Eye (tissue), 1 donor: ENCODE measurements at regions not wholly inside any gene's neighbourhood (a gene's known extent, or its start where the extent isn't known, plus 50 kb on each side); places are given as distances from the start of the nearest gene placed in this dataset.
"Not testable (repeated sequence)": the region's sequence is repeated elsewhere in the genome, so short reads cannot be mapped to it uniquely, and the experiment has no call there.

Experiments used
- DNase-seq: peaks from one replicate; pipeline ENCODE4 v3.0.0-alpha.2; 2015

DNA sequence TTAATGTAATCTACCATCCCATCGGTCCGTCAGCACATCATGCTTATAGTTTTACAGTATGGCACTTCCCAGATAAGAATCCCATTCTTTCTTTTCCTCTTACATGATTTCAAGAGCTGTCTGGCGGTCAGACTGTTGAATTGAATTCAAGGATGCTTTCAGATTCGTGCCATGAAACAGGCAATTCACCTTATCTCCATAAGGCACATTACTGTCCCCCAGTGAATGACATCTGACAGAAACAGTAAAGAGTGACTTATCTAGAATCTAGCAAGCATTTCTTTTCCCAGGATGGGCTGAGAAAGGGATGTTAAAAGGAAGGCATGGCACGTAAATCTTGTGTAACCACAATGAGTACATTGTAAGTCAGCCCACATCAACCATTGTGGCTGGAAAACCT, 61.1 kb upstream of the SEM1 start:
- no peak for DNase-seq

DNA sequence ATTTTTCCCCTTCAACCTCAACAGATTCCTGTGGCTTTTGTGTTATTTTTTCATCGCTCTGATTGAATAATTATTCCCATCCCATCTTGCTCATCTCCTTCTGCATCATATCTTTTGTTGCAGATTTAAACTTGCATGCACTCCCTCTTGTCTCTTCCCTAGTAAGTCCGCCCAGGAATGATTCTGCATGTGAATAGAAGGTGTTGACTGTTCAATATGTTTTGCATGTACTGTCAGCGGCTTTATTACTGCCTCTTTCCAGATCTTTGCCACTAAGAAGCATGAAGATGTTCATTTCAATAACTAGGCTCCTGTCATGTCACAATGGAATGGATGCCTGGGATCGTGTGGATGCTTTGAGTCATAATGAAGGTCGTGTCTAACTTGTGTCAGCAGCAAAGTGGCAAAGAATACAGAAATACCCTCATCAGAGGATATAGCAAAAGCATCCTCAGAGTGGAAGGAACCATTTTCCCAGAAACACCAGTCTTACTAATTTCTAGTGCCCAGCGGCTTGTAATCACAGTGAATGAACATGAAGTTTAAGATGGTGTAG, 62.6 kb upstream of the SEM1 start:
- no peak for DNase-seq

- DNase-seq, result no peak
Measured at GRCh38 chr7:96773483-96773882, 63.8 kb upstream of the SEM1 start.

- no peak for DNase-seq
Measured at GRCh38 chr7:96774358-96774757, 64.7 kb upstream of the SEM1 start.

GRCh38 chr7:96775046-96775445, 65.4 kb upstream of the SEM1 start:
- DNase-seq, result no peak

DNA sequence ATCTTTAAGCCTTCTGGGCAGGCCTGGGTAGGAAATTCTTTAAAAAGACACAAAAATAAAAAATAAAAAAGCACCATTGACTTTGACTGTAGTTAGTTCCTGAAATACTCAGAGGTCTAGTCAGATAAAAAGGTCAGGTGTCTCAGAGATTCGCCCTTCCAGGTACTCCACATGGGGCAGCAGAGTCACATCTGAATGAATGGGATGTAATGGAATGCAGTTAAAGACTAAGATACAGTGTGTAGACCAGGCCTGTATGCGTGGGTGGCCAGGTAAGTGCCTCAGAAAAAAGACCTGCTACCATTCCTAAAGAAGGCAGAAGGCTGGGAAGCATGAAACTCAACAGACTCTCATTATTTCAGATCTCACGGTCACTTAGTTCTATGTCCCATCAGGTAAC, 68.6 kb upstream of the SEM1 start:
- no peak for DNase-seq

- DNase-seq, result no peak
Measured at GRCh38 chr7:96781919-96782318, 72.3 kb upstream of the SEM1 start.

- not testable (repeated sequence) for DNase-seq
Measured at GRCh38 chr7:96782686-96783298, 73.1 kb upstream of the SEM1 start.

DNA sequence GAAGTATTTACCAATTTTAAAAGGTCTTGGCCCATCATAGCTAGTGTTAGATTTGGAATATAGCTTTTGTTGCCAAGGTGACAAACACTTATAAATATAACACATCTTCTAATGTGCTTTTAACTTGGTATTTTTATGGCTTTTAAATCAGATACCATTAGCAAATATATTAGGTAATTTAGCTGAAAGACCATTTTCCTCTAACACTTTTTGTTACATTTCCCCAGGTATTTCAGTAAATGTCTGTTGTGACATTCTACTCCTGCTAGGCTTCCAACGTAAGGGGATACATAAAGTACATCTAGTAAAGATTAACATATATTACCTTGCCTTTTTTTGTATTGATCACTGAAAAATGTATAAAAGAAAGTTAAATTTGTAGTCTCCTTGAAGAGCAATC, 75.0 kb upstream of the SEM1 start:
- no peak for DNase-seq

DNA sequence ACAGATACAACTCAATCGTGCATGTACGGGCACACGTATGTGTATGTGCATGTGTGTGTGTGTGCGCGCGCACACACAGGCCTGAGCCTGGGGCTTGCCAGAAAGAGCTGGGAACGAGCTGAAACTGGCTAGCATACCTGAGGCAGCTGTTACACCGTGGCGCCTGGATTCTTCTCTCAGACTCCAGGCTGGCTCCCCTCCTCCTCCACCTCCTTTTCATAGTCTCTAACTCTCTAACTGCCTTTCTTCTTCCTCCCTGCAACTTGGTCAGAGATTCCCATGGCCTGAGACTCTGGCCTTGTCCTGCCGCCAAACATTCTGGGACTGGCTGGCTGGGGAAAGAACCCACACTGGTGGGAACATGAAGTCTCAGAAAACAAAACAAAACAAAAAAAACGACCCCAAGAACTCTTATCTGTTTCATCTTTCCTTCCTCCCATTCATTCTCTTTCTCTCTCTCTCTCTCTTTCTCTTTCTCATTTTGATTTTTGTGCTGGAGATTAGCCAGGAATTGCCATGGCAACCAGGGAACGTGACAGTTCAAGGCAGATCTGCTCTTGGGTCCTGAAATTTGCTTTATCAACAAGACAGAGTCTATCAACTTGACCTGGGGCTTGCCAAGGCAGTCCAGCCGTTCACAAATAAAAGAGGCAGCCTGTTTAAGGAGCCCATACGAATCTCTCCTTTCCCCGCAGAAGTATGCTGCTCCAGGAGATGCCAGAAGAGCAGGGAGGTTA, 76.8 kb upstream of the SEM1 start:
- DNase-seq, result peak; percentile 51

GRCh38 chr7:96786998-96787395, 77.4 kb upstream of the SEM1 start:
- DNase-seq, result no peak

- DNase-seq, result no peak
Measured at GRCh38 chr7:96789914-96790313, 80.3 kb upstream of the SEM1 start.

DNA sequence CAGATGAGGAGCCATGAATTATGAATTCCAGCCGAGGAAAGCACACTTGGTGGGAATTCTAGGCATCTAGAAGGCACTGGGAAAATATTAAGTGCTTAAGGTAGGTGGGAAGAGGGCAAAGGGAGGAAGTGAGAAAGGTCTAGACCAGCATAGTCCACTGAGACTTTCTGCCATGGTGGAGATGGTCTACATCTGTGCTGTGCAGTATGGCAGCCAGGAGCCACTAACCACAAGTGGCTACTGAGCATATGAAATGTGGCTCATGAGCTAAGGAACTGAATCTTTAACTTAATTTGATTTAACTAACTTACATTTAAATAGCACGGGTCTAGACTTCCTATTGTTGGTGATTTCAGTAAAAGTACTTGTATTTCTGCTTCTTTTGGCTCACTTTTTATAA, 82.5 kb upstream of the SEM1 start:
- no peak for DNase-seq

DNA sequence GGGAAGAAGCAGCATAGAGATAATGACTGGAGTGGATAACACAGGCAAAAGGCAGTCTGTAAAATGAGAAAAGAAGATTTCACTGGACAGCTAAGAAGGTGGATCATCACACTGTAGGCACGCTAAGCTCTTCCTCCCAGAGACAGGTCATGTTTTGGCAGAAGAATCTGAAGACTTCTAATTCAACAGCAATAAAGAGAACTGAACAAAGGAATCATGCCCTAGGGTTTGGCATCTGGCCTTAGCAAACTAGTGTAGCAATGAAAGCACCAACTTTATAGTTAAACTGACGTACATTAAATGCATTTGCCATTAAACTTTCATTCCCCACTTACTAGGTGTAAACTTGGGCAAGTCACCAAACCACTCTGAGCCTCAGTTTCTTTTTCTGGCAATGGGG, 84.4 kb upstream of the SEM1 start:
- DNase-seq, result no peak

GRCh38 chr7:96800122-96800521, 90.5 kb upstream of the SEM1 start:
- DNase-seq, result no peak

DNA sequence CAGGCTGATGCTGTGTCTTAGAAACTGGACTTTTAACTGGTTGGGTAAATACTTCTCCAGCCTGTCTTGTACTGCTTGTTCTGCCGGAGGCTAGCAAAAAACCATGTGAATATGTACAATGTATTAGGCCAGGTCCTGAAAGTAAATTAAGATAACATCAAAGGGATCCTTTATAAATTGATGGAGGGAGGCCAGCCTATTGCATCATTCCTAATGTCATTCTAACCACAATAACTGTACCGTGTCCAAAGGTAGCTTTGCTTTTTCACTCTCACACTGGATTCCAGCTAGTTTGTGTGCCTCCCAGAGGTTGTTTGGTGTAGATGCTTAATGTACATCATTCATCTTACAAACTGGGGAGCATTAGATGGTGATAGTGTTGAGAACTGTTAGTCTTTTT, 91.2 kb upstream of the SEM1 start:
- DNase-seq, result no peak

- DNase-seq, result no peak
Measured at GRCh38 chr7:96819111-96819700, 109.6 kb upstream of the SEM1 start.

DNA sequence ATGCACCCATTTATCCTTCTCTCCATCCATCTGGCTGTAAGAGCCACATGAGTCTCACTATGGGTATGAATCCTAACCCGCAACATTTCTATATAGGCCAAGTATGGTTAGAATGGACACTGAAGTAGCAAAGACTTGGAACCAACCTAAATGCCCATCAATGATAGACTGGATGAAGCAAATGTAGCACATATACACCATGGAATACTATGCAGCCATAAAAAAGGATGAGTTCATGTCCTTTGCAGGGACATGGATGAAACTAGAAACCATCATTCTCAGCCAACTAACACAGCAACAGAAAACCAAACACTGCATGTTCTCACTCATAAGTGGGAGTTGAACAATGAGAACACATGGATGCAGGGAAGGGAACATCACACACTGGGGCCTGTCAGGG, 111.5 kb upstream of the SEM1 start:
- not testable (repeated sequence) for DNase-seq

- no peak for DNase-seq
Measured at GRCh38 chr7:96822824-96823223, 113.2 kb upstream of the SEM1 start.

DNA sequence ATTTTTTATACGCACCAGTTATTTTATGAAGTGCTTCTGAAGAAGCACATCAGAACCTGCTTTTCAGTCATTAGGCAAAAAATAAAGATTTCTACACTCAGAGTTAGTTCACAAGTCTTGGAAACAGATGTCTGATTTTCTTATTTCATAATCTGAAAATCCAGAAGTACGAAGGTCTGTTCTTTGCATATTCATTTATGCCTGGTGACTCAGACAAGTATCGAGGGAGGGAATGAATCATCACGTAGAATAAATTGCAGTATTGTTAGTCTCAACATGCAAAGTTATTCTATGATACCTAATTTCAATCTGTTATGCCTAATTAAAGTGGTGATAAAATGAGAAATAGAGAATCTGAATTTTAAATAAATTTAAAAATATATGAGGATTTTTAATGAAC, 113.6 kb upstream of the SEM1 start:
- DNase-seq, result no peak

DNA sequence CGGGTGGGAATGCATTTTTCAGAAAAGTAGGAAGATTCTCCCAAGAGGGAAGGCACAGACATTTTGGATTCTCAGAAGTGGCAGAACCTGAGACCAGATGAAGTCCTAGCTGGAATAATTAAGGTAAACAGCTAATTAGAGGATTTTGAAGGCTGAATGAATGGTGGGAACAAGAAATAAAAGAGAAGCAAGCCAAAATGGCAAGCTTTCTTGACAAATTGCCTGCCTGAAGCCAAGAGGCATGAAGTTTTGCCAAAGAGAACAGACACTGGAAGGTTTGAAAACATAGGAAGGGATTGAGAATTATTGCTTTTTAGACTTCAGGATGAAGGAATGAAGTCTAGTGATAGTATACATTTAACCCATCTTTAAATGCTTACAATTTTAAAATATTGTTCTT, 115.0 kb upstream of the SEM1 start:
- DNase-seq, result no peak

GRCh38 chr7:96825285-96825684, 115.6 kb upstream of the SEM1 start:
- DNase-seq, result no peak

GRCh38 chr7:96826089-96826488, 116.4 kb upstream of the SEM1 start:
- no peak for DNase-seq

GRCh38 chr7:96827701-96828100, 118.1 kb upstream of the SEM1 start:
- no peak for DNase-seq
